ENCODE measurements at regions not wholly inside any gene's neighbourhood (a gene's known extent, or its start where the extent isn't known, plus 50 kb on each side); places are given as distances from the start of the nearest gene placed in this dataset.

GRCh38 chr21:43358940-43359822, 67.8 kb downstream of the SIK1 start:
- H3K36me3 Mint-ChIP-seq (ENCODE audit: insufficient read depth, unreplicated experiment): peaks cover 6% of the 10 kb centered on the region
- BruUV-seq (replicated peaks): no TSS peak
- ChIA-PET POLR2A (no interaction called here), CTCF (no interaction called here)
- TF ChIP-seq, protein P1, sequence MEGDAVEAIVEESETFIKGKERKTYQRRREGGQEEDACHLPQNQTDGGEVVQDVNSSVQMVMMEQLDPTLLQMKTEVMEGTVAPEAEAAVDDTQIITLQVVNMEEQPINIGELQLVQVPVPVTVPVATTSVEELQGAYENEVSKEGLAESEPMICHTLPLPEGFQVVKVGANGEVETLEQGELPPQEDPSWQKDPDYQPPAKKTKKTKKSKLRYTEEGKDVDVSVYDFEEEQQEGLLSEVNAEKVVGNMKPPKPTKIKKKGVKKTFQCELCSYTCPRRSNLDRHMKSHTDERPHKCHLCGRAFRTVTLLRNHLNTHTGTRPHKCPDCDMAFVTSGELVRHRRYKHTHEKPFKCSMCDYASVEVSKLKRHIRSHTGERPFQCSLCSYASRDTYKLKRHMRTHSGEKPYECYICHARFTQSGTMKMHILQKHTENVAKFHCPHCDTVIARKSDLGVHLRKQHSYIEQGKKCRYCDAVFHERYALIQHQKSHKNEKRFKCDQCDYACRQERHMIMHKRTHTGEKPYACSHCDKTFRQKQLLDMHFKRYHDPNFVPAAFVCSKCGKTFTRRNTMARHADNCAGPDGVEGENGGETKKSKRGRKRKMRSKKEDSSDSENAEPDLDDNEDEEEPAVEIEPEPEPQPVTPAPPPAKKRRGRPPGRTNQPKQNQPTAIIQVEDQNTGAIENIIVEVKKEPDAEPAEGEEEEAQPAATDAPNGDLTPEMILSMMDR (IDR thresholded peaks at IDR 0.05; ENCODE audit: unreplicated experiment): no peak
- no peak overlapping the region for H3K4me3 Mint-ChIP-seq (ENCODE audit: unreplicated experiment)
- H3K27ac Mint-ChIP-seq (ENCODE audit: low read depth, unreplicated experiment): no peak overlapping the region
- no peak for DNase-seq (ENCODE audit: unreplicated experiment)
- no peaks in the 10 kb centered on the region for H3K27me3 Mint-ChIP-seq (ENCODE audit: insufficient read depth, unreplicated experiment)
- intact Hi-C loops (cut with micrococcal nuclease): no loop called here
- peaks cover 12% of the 10 kb centered on the region for H3K4me1 Mint-ChIP-seq (ENCODE audit: insufficient read depth, unreplicated experiment)
- no peaks in the 10 kb centered on the region for H3K9me3 Mint-ChIP-seq (ENCODE audit: unreplicated experiment)

GRCh38 chr21:43357715-43358430, 69.1 kb downstream of the SIK1 start:
- BruUV-seq (replicated peaks): no TSS peak
- intact Hi-C loops (cut with micrococcal nuclease): no loop called here
- peaks cover 6% of the 10 kb centered on the region for H3K36me3 Mint-ChIP-seq (ENCODE audit: insufficient read depth, unreplicated experiment)
- H3K27me3 Mint-ChIP-seq (ENCODE audit: insufficient read depth, unreplicated experiment): no peaks in the 10 kb centered on the region
- H3K4me1 Mint-ChIP-seq (ENCODE audit: insufficient read depth, unreplicated experiment): peaks cover 12% of the 10 kb centered on the region
- no peaks in the 10 kb centered on the region for H3K9me3 Mint-ChIP-seq (ENCODE audit: unreplicated experiment)
- no peak for DNase-seq (ENCODE audit: unreplicated experiment)
- no peak overlapping the region for H3K4me3 Mint-ChIP-seq (ENCODE audit: unreplicated experiment)
- POLR2A ChIA-PET: interaction anchor here (0.6 kb wide), 1 partner anchor 24 kb away, joined by 5 read pairs; no protein-coding TSS in a partner anchor
- CTCF ChIA-PET: no interaction called here
- TF ChIP-seq, protein P1 (IDR thresholded peaks at IDR 0.05; ENCODE audit: unreplicated experiment): no peak
- no peak overlapping the region for H3K27ac Mint-ChIP-seq (ENCODE audit: low read depth, unreplicated experiment)

DNA sequence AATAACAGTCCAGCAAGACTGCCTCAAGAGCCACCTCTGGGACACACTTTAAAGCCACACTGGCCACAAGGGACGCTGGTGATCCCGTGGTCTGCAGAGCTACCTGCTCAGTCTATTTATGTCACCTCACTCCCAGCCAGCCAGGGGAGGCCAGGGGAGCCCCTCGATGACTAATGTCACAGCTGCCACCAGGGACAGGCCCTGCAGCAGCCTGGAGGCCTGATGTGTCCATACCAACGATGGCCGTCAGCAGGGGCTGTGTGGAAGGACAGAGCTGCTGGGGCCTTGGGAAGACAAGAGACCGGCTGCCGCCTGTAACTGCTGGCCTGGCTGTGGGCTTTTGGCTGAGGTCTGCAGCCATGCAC, 71.0 kb downstream of the SIK1 start:
- H3K36me3 Mint-ChIP-seq (ENCODE audit: insufficient read depth, unreplicated experiment): peaks cover 6% of the 10 kb centered on the region
- no peaks in the 10 kb centered on the region for H3K27me3 Mint-ChIP-seq (ENCODE audit: insufficient read depth, unreplicated experiment)
- no peak overlapping the region for H3K27ac Mint-ChIP-seq (ENCODE audit: low read depth, unreplicated experiment)
- no peak overlapping the region for H3K4me3 Mint-ChIP-seq (ENCODE audit: unreplicated experiment)
- ChIA-PET CTCF (no interaction called here), POLR2A (interaction anchor here (0.6 kb wide), 1 partner anchor 12 kb away, joined by 4 read pairs; no protein-coding TSS in a partner anchor)
- no peak for DNase-seq (ENCODE audit: unreplicated experiment)
- intact Hi-C loops (cut with micrococcal nuclease): no loop called here
- TF ChIP-seq, protein P1 (IDR thresholded peaks at IDR 0.05; ENCODE audit: unreplicated experiment): no peak
- no peaks in the 10 kb centered on the region for H3K9me3 Mint-ChIP-seq (ENCODE audit: unreplicated experiment)
- BruUV-seq (replicated peaks): no TSS peak
- H3K4me1 Mint-ChIP-seq (ENCODE audit: insufficient read depth, unreplicated experiment): peaks cover 6% of the 10 kb centered on the region

DNA sequence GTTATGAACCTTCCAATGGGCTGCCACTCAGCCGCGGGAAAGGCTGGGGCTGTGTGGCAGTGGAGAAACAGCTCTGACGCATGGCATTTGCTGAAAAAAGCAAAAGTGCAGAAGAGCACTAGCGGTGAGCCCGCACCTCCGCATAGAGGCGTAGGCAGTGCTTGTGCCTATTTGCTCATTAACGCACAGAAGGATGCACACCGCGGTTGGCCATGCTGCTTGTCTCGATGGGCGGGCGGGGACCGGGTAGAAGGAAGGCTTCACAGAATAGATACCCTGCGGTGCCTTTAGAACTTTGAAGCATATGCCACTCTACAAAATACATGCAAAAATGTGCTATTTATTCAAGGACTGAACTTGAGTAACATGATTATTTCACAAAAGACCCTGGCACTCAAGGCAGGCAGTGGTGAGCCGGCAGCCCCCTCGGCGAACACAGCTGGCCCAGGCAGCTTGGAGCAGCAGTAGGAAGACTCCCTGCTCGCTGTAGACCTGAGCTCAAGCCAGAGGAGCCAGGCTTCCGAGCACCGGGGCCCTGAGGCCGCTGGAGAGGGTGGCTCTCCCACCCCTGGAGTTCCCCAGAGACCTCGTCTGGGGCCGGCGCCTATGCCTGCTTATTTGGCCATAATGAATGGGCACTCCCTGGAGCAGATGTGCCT, 71.5 kb downstream of the SIK1 start:
- H3K9me3 Mint-ChIP-seq (ENCODE audit: unreplicated experiment): no peaks in the 10 kb centered on the region
- H3K27ac Mint-ChIP-seq (ENCODE audit: low read depth, unreplicated experiment): no peak overlapping the region
- ChIA-PET POLR2A (interaction anchor here (0.6 kb wide), 1 partner anchor 12 kb away, joined by 4 read pairs; no protein-coding TSS in a partner anchor), CTCF (no interaction called here)
- intact Hi-C loops (cut with micrococcal nuclease): no loop called here
- no TSS peak for BruUV-seq (replicated peaks)
- no peak overlapping the region for H3K4me3 Mint-ChIP-seq (ENCODE audit: unreplicated experiment)
- H3K27me3 Mint-ChIP-seq (ENCODE audit: insufficient read depth, unreplicated experiment): no peaks in the 10 kb centered on the region
- no peak for DNase-seq (ENCODE audit: unreplicated experiment)
- TF ChIP-seq, protein P1 (IDR thresholded peaks at IDR 0.05; ENCODE audit: unreplicated experiment): no peak
- H3K36me3 Mint-ChIP-seq (ENCODE audit: insufficient read depth, unreplicated experiment): peaks cover 6% of the 10 kb centered on the region
- H3K4me1 Mint-ChIP-seq (ENCODE audit: insufficient read depth, unreplicated experiment): peaks cover 4% of the 10 kb centered on the region

Data from MCF 10A (cell line).